Suppressor macrophage (primary cell): ENCODE measurements at regions not wholly inside any gene's neighbourhood (a gene's known extent, or its start where the extent isn't known, plus 50 kb on each side); places are given as distances from the start of the nearest gene placed in this dataset.
A peak's percentile ranks its signal among the peaks of the same experiment; 100 is the strongest.

Experiments
- DNase-seq, 4 experiments: peaks; one replicate each; pipeline ENCODE4 v3.0.0-alpha.2; 2020 to 2022

DNA sequence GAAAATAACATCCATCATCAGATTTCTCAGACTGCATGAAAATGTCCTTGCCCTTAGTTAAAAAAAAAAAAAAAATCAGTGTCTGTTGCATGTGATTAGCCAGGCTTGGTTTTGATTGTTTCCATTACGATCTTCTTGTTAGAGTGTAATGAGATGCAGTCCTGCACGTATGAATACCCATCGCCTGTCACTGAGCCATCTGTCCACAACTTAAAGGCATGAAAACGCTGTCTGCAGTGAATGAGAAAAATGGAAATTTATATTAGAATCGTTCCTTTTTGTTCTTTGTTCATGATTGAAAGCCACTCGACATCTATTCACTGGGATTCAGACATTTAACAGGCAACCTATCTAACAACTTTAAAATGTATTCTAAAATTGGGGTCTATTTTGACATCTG lies 521.7 kb upstream of the SPHKAP start:
- DNase-seq: no peak

DNA sequence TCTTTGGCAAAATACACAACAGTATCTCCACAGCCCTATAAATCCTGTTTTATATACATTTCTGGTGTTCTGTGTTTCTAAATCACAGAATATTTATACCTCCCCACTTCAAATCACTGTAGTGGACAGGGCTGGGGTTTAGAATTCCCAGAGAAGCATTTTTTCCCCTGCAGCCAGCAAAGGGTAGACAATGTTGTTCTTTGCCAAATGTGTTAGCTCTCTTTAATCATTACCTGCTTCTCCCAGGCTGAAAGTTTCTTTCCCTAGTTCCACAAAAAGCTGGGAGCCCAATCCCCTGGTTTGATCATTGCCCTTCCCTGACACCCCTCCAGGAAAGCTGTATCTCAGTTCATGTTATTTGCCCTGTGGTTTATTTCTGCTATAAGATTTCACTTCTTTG lies 520.0 kb upstream of the SPHKAP start:
- DNase-seq: no peak

- no peak for DNase-seq
These were observed 519.2 kb upstream of the SPHKAP start for GRCh38 chr2:228700638-228701037.

- no peak for DNase-seq
These were observed 518.4 kb upstream of the SPHKAP start for GRCh38 chr2:228699888-228700287.

GRCh38 chr2:228699400-228699799 lies 517.9 kb upstream of the SPHKAP start:
- no peak for DNase-seq

- no peak for DNase-seq
These were observed 517.5 kb upstream of the SPHKAP start for GRCh38 chr2:228698963-228699362.

DNA sequence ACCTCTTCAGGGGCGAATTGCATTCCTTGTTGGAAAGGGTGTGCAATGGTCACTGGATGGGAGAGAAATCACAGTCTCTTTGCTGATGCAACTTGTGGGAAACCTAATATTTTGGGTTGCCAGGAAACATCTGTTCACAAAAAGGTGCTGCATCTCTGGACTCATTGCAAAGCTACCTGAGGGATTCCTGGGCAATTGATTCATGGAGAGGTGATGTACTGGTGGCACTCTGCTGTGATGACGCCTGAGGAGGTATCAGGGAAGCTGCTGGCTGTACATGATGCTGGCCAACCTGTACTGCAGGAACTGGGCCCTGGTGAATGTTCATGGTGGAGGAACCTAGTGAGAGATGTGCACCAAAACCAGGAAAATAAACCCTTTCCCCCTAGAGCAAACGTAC lies 516.0 kb upstream of the SPHKAP start:
- no peak for DNase-seq

- no peak for DNase-seq
These were observed 509.2 kb upstream of the SPHKAP start for GRCh38 chr2:228690681-228691080.

DNA sequence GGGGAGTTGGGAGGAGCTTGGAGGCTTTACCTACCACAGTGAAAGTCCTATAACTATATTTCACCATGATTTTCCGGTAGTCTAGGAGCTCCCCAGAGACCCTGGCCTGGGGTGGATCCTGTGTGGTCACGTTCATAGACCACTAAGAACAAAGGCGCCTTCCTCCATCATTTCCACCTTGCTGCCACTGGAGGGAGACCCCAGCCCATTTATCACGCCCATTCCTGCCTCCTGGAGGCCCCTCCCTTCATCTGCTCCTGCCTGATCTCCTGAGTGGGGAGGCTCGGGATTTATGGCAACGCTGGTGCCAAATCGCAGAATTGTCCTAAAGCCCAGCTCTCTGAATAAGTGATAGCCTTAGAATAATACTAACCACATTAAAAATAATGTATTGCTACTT lies 507.6 kb upstream of the SPHKAP start:
- no peak for DNase-seq

- DNase-seq: no peak
These were observed 506.6 kb upstream of the SPHKAP start for GRCh38 chr2:228688007-228688645.

DNA sequence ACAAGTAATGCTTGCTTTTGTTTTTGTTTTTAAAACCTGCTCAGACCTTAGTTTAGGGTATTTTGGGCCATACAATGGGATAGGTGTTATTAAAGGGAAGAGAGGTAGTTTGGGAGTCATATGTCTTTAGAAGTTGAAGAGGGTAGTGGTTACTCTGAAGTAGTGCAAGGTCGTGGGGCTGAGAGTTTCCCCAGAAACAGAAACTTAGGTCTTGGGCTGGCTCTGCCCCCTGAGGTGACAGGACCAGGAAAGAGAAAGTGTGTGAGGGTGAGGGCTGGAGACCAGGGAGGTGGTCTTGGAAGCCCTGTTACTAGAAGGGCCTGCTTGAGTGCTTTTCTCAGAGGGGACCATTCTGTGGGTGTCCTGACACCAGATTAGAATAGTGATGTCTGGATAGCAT lies 500.5 kb upstream of the SPHKAP start:
- no peak for DNase-seq

DNA sequence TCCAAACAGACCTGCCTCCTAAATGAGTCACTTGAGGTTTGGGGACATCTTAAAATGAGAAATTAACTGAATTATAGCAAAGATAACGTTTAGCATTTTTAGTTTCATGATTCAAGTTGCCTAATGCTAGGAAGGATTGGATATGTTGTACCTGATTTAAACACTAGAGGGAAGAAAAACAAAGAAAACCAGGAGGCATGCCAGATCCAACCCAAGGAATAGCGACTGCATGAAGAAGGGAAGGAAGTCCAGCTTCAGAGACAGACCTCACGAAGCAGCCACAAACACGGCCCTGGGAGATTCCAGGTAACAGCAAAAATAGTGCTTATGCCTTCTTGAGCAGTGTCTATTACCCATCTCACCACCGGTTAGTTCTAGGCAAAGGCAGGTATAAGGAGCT lies 499.9 kb upstream of the SPHKAP start:
- peak in 3 of 4 experiments; percentile 2 to 28 (median 6) for DNase-seq

GRCh38 chr2:228678110-228678509 lies 496.6 kb upstream of the SPHKAP start:
- DNase-seq: no peak

DNA sequence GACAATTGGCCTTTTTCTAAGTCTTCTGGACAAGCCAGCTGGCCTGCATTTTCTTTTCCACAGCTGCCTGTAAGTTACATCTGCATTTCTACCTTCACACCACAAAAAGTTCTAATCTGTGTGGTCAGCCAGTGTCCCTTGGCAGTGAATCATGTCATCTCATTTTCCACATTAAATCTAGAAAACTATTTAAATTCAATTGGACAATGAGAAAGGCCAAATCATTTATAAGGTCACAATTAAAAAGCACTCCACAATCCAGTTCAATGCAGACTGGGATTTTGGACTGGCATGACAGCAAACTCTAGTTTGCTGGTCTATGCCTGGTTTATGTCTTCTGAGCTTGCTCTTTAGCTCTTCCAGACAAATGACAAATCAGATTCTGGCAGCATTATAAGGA lies 494.2 kb upstream of the SPHKAP start:
- no peak for DNase-seq

GRCh38 chr2:228675091-228675490 lies 493.6 kb upstream of the SPHKAP start:
- DNase-seq: no peak

GRCh38 chr2:228673876-228674554 lies 492.5 kb upstream of the SPHKAP start:
- no peak for DNase-seq

- no peak for DNase-seq
These were observed 488.2 kb upstream of the SPHKAP start for GRCh38 chr2:228669690-228670089.

DNA sequence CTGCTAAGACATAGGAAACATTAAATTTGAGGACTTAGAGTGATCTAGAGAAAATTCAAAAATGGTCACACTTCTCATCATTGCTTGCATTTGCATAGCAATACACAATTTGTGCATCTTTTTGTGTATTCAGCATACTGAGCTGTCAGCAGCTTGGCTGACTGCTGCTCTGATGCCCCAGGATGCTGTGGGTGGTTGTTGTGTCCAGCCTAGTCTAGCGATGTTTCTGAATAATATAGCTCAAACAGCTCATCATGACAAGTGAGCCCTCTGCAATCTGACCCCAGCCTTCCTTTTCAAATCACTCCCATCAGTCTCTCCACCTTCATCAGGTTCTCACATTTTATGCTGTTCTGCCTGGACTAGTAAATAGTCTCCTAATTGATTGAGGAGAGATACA lies 483.7 kb upstream of the SPHKAP start:
- DNase-seq: no peak

GRCh38 chr2:228658998-228659397 lies 477.5 kb upstream of the SPHKAP start:
- no peak for DNase-seq

- peak in 2 of 4 experiments; percentile 4 for DNase-seq
These were observed 476.4 kb upstream of the SPHKAP start for GRCh38 chr2:228657807-228658402.

DNA sequence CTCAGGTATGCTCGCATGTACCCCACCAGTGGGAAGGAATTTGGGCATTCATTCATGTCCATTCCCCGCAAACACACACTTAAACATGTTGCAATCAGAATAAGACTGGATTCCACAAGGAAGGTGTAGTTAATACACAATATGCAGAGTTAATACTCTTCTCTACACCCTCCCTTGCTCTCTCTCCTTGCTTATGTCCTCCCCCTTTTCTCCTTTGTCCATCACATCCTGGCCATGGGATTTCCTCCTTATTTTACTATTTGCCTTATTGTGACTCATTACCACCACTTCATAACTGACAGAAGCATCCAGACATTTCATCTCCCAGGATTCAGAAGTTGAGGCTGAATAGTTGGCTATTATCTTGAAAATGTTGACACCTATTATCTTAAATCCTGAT lies 473.8 kb upstream of the SPHKAP start:
- no peak for DNase-seq

GRCh38 chr2:228654707-228655106 lies 473.2 kb upstream of the SPHKAP start:
- no peak for DNase-seq

GRCh38 chr2:228653884-228654283 lies 472.4 kb upstream of the SPHKAP start:
- DNase-seq: no peak

DNA sequence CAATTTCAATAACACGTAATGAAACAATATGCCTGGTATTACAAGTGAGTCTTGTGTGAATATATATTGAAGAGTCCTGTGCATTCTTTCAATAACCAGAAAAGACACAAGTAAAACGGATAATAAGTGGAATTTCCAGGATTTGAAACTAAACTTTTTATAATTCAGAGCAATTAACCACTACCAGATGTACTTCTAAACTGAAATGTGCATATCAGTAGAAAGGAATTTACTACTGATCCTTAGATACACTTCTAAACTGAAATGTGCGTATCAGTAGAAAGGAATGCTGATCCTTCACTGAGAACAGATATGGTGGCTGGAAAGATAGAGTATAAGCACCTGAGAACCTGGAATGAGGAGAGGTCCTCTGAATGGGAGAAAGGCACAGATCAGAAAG lies 470.9 kb upstream of the SPHKAP start:
- no peak for DNase-seq
